ENCODE measurements at regions not wholly inside any gene's neighbourhood (a gene's known extent, or its start where the extent isn't known, plus 50 kb on each side); places are given as distances from the start of the nearest gene placed in this dataset.

DNA sequence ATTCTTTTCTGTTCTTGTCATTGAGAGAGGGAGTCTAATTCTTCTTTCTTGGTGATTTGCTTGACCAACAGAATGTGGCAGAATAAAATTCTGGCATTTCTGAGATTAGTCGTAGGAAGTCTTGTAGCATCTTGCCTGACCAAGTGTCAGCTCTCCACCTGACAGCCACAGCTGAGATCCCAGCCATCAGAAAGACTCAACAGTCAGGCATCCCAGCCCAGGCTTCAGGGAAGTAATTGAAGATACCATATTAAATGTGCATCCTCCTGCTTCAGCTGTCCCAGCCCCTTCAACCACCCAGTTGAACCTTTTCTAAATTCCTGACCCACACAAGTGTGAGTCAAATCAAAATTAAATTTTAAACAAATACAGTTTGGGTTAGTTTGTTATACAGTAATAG lies 208.3 kb downstream of the PIK3C3 start:
- DNase-seq (ENCODE audit: low read depth) = no peak
- no peak overlapping the region for H3K4me3 ChIP-seq (ENCODE audit: control insufficient read depth, low read depth, low read length)
- TF ChIP-seq, protein P1, sequence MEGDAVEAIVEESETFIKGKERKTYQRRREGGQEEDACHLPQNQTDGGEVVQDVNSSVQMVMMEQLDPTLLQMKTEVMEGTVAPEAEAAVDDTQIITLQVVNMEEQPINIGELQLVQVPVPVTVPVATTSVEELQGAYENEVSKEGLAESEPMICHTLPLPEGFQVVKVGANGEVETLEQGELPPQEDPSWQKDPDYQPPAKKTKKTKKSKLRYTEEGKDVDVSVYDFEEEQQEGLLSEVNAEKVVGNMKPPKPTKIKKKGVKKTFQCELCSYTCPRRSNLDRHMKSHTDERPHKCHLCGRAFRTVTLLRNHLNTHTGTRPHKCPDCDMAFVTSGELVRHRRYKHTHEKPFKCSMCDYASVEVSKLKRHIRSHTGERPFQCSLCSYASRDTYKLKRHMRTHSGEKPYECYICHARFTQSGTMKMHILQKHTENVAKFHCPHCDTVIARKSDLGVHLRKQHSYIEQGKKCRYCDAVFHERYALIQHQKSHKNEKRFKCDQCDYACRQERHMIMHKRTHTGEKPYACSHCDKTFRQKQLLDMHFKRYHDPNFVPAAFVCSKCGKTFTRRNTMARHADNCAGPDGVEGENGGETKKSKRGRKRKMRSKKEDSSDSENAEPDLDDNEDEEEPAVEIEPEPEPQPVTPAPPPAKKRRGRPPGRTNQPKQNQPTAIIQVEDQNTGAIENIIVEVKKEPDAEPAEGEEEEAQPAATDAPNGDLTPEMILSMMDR (conservative IDR thresholded peaks at IDR 0.05; ENCODE audit: control insufficient read depth, insufficient read depth, low read depth, low read length) = no peak

DNA sequence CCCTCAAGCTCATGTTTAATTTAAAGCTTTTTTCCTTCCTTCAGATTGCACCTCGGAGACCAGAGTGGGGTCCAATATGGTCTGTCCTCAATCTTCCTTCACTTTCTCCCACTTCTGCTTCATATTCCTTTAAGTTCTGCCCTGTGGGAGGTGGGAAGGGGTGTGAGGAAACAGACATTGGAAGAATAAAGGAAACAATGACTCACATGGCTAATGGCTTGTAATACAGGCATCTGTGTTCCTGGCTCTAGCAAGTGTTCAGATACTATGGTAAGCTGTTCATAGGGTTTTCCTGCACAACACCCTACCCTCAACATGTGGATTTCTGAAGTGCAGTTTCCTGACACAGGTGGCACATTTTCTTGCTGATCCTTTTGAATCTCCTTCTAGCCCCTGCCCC lies 209.5 kb downstream of the PIK3C3 start:
- TF ChIP-seq, protein P1 (conservative IDR thresholded peaks at IDR 0.05; ENCODE audit: control insufficient read depth, insufficient read depth, low read depth, low read length) = no peak
- DNase-seq (ENCODE audit: low read depth) = no peak
- no peak overlapping the region for H3K4me3 ChIP-seq (ENCODE audit: control insufficient read depth, low read depth, low read length)

DNA sequence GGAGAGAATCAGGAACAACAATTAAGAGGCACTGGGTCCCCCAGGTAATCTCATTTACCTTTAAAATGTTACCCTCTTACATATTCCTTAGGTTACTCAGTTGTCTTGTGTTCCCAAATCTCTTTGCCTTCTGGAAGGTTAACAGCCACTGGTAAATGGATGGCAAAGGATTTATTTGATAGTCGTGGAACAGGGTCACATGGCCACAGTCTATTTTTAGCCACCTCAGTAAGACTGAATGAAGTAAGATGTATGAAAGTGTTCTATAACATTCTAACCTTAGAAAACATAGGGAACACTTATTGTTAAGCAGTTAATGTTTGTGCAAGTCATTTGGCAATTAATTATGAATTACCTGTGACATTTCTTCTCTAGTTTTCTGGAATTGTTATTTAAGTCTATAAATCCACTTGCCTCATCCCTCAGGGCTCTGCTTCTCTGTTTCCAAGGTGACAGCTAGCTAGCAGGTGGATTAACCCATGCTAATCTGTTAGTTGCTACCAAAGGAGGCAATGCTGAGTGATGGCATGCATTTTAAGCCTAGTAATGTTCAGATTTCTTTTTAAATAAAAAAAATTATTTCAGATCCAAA lies 211.0 kb downstream of the PIK3C3 start:
- TF ChIP-seq, protein P1 (conservative IDR thresholded peaks at IDR 0.05; ENCODE audit: control insufficient read depth, insufficient read depth, low read depth, low read length) = no peak
- no peak overlapping the region for H3K4me3 ChIP-seq (ENCODE audit: control insufficient read depth, low read depth, low read length)
- DNase-seq (ENCODE audit: low read depth) = no peak

DNA sequence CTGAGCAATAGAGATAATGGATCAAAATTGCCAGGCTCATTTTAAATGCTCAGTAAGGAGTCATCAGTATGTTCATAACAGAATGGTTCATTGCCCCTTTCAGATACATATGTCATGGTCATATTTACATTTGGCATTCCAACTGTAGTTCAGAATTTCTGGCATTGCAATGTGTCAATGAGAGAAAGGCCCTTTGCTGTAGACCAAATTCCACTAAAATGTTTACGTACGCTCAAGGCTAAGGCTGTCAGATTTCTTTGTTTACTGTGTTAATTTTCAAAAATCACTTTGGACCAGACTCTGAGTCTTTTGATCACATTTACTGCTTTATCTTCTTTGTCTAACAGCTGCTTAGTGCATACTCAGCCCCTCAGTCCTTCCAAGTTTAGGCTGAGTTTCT lies 213.5 kb downstream of the PIK3C3 start:
- no peak overlapping the region for H3K4me3 ChIP-seq (ENCODE audit: control insufficient read depth, low read depth, low read length)
- TF ChIP-seq, protein P1 (conservative IDR thresholded peaks at IDR 0.05; ENCODE audit: control insufficient read depth, insufficient read depth, low read depth, low read length) = no peak

DNA sequence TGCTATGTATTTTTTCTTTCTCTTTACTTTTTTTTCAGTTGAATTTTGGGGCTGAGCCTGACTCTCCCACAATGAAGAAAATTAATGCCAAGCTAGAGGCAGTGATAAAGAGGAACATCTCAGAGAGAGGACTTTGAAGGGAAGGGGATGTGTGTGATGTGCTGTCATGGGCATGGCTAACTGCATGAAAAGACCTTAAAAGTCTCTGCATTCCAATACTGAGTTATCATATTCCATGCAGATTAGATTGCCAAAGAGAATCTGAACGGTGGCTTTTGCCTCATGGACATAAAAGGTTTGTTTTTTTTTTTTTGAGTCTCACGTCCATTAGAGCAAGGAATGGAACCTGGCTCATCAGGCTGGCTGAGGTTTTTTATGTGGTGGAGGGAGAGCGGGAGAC lies 213.9 kb downstream of the PIK3C3 start:
- TF ChIP-seq, protein P1 (conservative IDR thresholded peaks at IDR 0.05; ENCODE audit: control insufficient read depth, insufficient read depth, low read depth, low read length) = no peak
- DNase-seq (ENCODE audit: low read depth) = no peak
- no peak overlapping the region for H3K4me3 ChIP-seq (ENCODE audit: control insufficient read depth, low read depth, low read length)

More for the DNA sequence above, 213.5 kb downstream of the PIK3C3 start:
- no peak for DNase-seq (ENCODE audit: low read depth)

DNA sequence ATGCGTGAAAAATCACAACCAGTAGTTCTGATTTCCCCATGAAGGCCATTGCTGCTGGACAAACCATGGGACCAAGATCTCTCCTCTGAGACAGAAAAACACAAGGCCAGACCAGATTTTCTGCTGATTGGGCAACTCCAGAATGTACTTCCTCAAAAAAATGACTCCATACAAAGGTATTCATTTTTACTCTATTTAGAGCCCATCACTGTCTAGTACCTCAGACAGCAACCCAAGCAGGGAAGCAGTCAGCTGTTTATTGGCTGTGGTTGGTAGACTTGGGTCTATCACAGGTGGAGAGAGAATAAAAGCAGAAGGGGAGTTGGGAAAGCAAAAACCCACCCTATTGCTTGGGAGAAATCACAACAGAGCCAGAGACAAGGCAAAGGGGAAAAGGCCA lies 219.9 kb downstream of the PIK3C3 start:
- TF ChIP-seq, protein P1 (conservative IDR thresholded peaks at IDR 0.05; ENCODE audit: control insufficient read depth, insufficient read depth, low read depth, low read length) = no peak
- DNase-seq (ENCODE audit: low read depth) = no peak
- no peak overlapping the region for H3K4me3 ChIP-seq (ENCODE audit: control insufficient read depth, low read depth, low read length)

DNA sequence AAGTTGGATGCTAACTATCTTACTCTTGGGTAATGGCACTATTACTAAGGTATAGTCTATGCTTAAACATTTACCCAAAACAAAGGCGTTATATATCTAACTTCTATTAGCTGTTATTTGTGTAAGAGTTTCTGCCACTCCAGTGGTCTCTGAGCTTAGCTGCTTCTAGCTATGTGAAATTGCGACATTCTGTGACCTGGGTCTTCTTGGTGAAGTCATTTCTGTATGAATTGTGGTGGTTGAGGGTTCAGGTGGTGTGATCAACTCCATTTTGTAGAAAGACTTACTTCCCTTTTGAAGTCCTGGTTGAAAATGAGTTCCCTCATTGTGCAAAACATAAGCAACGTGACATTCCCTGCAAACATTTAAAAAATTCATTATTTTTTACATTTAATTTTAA lies 221.6 kb downstream of the PIK3C3 start:
- no peak for DNase-seq (ENCODE audit: low read depth)
- TF ChIP-seq, protein P1 (conservative IDR thresholded peaks at IDR 0.05; ENCODE audit: control insufficient read depth, insufficient read depth, low read depth, low read length) = no peak
- no peak overlapping the region for H3K4me3 ChIP-seq (ENCODE audit: control insufficient read depth, low read depth, low read length)

All from fibroblast of mammary gland (primary cell).